Gastroesophageal sphincter (tissue), 3 donors: ENCODE measurements at regions not wholly inside any gene's neighbourhood (a gene's known extent, or its start where the extent isn't known, plus 50 kb on each side); places are given as distances from the start of the nearest gene placed in this dataset.

ENCODE experiments used
- POLR2AphosphoS5 ChIP-seq: sonication (generic); formaldehyde crosslinking; IDR thresholded peaks from one replicate; pipeline ENCODE4 v1.6.1; 2017; ENCODE audit warnings: antibody characterized with exemption
- TF ChIP-seq, protein P1 (sequence below), 4 experiments: fragments of 200-600 bp in 2 of 4; fragments of 450-650 bp in 2 of 4; sonication (generic) in 1 of 4; IDR thresholded peaks; one replicate each; pipeline ENCODE4 v1.5.1; 2017 to 2019; ENCODE audit warnings: antibody characterized with exemption in 4 of 4, mild to moderate bottlenecking in 2 of 4, moderate library complexity in 2 of 4

DNA sequence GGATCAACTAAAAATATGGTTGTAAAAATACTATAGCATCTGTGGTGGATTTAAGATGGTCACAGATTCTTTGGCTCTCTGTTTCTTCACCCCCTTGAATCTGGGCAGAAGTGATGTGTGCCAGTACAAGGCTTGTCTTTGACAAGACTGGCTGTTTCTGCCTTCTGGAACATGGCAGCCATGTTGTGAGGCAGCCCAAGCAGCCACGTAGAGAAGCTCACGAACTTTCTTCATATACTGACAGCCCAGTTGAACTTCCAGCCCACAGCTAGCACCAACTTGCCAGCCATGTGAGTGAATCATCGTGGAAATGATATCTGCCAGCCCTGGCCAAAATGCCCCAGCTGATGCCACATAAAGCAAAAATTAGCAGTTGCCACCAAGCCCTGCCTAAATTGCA lies 110.8 kb downstream of the BOD1 start:
- no peak for TF ChIP-seq POLR2AphosphoS5
- TF ChIP-seq, protein P1, sequence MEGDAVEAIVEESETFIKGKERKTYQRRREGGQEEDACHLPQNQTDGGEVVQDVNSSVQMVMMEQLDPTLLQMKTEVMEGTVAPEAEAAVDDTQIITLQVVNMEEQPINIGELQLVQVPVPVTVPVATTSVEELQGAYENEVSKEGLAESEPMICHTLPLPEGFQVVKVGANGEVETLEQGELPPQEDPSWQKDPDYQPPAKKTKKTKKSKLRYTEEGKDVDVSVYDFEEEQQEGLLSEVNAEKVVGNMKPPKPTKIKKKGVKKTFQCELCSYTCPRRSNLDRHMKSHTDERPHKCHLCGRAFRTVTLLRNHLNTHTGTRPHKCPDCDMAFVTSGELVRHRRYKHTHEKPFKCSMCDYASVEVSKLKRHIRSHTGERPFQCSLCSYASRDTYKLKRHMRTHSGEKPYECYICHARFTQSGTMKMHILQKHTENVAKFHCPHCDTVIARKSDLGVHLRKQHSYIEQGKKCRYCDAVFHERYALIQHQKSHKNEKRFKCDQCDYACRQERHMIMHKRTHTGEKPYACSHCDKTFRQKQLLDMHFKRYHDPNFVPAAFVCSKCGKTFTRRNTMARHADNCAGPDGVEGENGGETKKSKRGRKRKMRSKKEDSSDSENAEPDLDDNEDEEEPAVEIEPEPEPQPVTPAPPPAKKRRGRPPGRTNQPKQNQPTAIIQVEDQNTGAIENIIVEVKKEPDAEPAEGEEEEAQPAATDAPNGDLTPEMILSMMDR (IDR thresholded peaks at IDR 0.05), result no peak
